Trophoblast cell (in vitro differentiated cells and primary cell): ENCODE measurements at regions not wholly inside any gene's neighbourhood (a gene's known extent, or its start where the extent isn't known, plus 50 kb on each side); places are given as distances from the start of the nearest gene placed in this dataset.

Source experiments
- DNase-seq, 2 donors: peaks; one replicate each; pipeline ENCODE4 v3.0.0-alpha.2; 2016
- H2AFZ ChIP-seq: 2 replicates; pipeline ENCODE4 v1.6.1; 2013; ENCODE audit warnings: low read length, moderate library complexity, mild to moderate bottlenecking; ENCODE audit not compliant: insufficient read depth, poor library complexity
- H2AK5ac ChIP-seq: 2 replicates; pipeline ENCODE4 v1.6.1; 2013; ENCODE audit warnings: mild to moderate bottlenecking, low read length
- H2BK120ac ChIP-seq: 2 replicates; pipeline ENCODE4 v1.6.1; 2013; ENCODE audit warnings: low read length, mild to moderate bottlenecking, moderate library complexity; ENCODE audit not compliant: insufficient read depth, poor library complexity
- H2BK12ac ChIP-seq: 2 replicates; pipeline ENCODE4 v1.6.1; 2013; ENCODE audit warnings: mild to moderate bottlenecking, low read length, moderate library complexity
- H2BK5ac ChIP-seq: 2 replicates; pipeline ENCODE4 v1.6.1; 2013; ENCODE audit warnings: low read length, low read depth, moderate library complexity, mild to moderate bottlenecking; ENCODE audit not compliant: poor library complexity
- H3K14ac ChIP-seq: 2 replicates; pipeline ENCODE4 v1.6.1; 2013; ENCODE audit warnings: mild to moderate bottlenecking, low read length
- H3K18ac ChIP-seq: 2 replicates; pipeline ENCODE4 v1.6.1; 2013; ENCODE audit warnings: mild to moderate bottlenecking, low read length
- H3K23ac ChIP-seq: 2 replicates; pipeline ENCODE4 v1.6.1; 2013; ENCODE audit warnings: low read length
- H3K27ac ChIP-seq: 2 replicates; pipeline ENCODE4 v1.5.1; 2013; ENCODE audit warnings: low read depth, mild to moderate bottlenecking, inconsistent platforms, low read length, moderate library complexity
- H3K27me3 ChIP-seq: 2 replicates; pipeline ENCODE4 v1.6.1; 2013; ENCODE audit warnings: inconsistent platforms, mild to moderate bottlenecking, low read length, moderate library complexity; ENCODE audit not compliant: insufficient read depth
- H3K36me3 ChIP-seq, 2 experiments: 1 replicate in 1 of 2; 2 replicates in 1 of 2; pipeline ENCODE4 v1.6.1; 2013; ENCODE audit warnings: low read length in 2 of 2, mild to moderate bottlenecking in 2 of 2, moderate library complexity in 1 of 2; ENCODE audit not compliant: insufficient read depth in 2 of 2, control insufficient read depth in 1 of 2
- H3K4ac ChIP-seq: 2 replicates; pipeline ENCODE4 v1.6.1; 2013; ENCODE audit warnings: low read depth, mild to moderate bottlenecking, low read length, moderate library complexity
- H3K4me1 ChIP-seq, 2 experiments: 1 replicate in 1 of 2; 2 replicates in 1 of 2; pipeline ENCODE4 v1.6.1; 2013; ENCODE audit warnings: low read length in 2 of 2, mild to moderate bottlenecking in 2 of 2, moderate library complexity in 1 of 2; ENCODE audit not compliant: insufficient read depth in 2 of 2, control insufficient read depth in 1 of 2
- H3K4me2 ChIP-seq: 2 replicates; pipeline ENCODE4 v1.6.1; 2013; ENCODE audit warnings: inconsistent platforms, mild to moderate bottlenecking, low read length, moderate library complexity
- H3K4me3 ChIP-seq: 2 replicates; pipeline ENCODE4 v1.5.1; 2013; ENCODE audit warnings: mild to moderate bottlenecking, low read depth, low read length, inconsistent platforms
- H3K79me1 ChIP-seq: one replicate; pipeline ENCODE4 v1.6.1; 2013; ENCODE audit warnings: low read length
- H3K79me2 ChIP-seq: 2 replicates; pipeline ENCODE4 v1.6.1; 2013; ENCODE audit warnings: low read length, mild to moderate bottlenecking; ENCODE audit not compliant: control insufficient read depth, insufficient read depth, poor library complexity
- H3K9ac ChIP-seq: 2 replicates; pipeline ENCODE4 v1.6.1; 2013; ENCODE audit warnings: mild to moderate bottlenecking, low read length
- H3K9me3 ChIP-seq: 2 replicates; pipeline ENCODE4 v1.6.1; 2013; ENCODE audit warnings: low read depth, mild to moderate bottlenecking, control low read depth, inconsistent platforms, low read length; ENCODE audit not compliant: insufficient read depth
- H4K12ac ChIP-seq: 2 replicates; pipeline ENCODE4 v1.6.1; 2013; ENCODE audit warnings: low read depth, mild to moderate bottlenecking, low read length, moderate library complexity
- H4K8ac ChIP-seq: 2 replicates; pipeline ENCODE4 v1.6.1; 2013; ENCODE audit warnings: low read depth, mild to moderate bottlenecking, low read length, moderate library complexity
- H4K91ac ChIP-seq: one replicate; pipeline ENCODE4 v1.6.1; 2013; ENCODE audit warnings: low read depth, mild to moderate bottlenecking, low read length, moderate library complexity
- WGBS: extraction: QIAGEN DNeasy Blood & Tissue Kit; methylation state at CpG from one replicate; pipeline ENCODE4 v1.1.7; 2013; ENCODE audit warnings: missing lambda C conversion rate; ENCODE audit not compliant: insufficient read length, insufficient coverage; ENCODE audit errors: extremely low coverage; 5-methylcytosine and 5-hydroxymethylcytosine counted together

DNA sequence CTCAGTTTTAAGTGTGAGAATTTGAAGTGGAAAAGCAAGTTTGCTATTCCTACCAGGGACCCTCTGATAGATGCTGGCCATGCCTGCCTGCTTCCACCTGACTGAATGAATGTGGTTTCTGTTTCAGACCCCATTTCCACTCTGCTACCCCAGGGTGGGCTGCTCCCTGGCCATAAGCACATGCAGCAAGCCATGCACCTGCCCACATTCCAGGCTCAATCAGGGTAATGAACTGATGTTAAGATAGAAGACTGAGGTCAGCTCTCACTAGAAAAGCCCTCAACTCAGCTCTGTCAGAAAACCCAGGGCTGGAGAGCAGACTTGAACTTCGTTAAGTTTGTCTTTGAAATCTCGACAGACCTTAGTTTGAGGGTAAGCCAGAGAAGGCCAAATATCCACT lies 333.9 kb downstream of the CYRIA start:
- H3K27ac ChIP-seq: no peak overlapping the region
- H3K36me3 ChIP-seq: no peaks in the 10 kb centered on the region
- H4K8ac ChIP-seq: no peak overlapping the region
- no peak overlapping the region for H3K4me2 ChIP-seq
- no peak overlapping the region for H3K9ac ChIP-seq
- no peak for DNase-seq
- no peak overlapping the region for H3K18ac ChIP-seq
- no peaks in the 10 kb centered on the region for H3K9me3 ChIP-seq
- H3K79me1 ChIP-seq: peaks cover 12% of the 10 kb centered on the region
- H3K79me2 ChIP-seq: no peaks in the 10 kb centered on the region
- no peak overlapping the region for H2AFZ ChIP-seq
- no peak overlapping the region for H2AK5ac ChIP-seq
- H3K4ac ChIP-seq: no peak overlapping the region
- H2BK5ac ChIP-seq: no peak overlapping the region
- no peaks in the 10 kb centered on the region for H3K27me3 ChIP-seq
- peaks cover 21 to 25% of the 10 kb centered on the region in 2 experiments for H3K4me1 ChIP-seq
- no peak overlapping the region for H2BK12ac ChIP-seq
- H3K14ac ChIP-seq: no peak overlapping the region
- H4K91ac ChIP-seq: no peak overlapping the region
- no peak overlapping the region for H3K4me3 ChIP-seq
- no peak overlapping the region for H3K23ac ChIP-seq
- no peak overlapping the region for H4K12ac ChIP-seq
- WGBS: no CpG with 5 or more reads among the region's 2 CpGs
- no peak overlapping the region for H2BK120ac ChIP-seq

- Histone ChIP-seq H3K4ac (no peak overlapping the region), H3K4me2 (no peak overlapping the region), H3K23ac (no peak overlapping the region), H4K8ac (no peak overlapping the region), H3K27ac (no peak overlapping the region), H3K36me3 (no peaks in the 10 kb centered on the region), H3K9me3 (no peaks in the 10 kb centered on the region), H3K4me3 (no peak overlapping the region), H2BK12ac (peak overlapping the region; percentile 29), H2BK120ac (no peak overlapping the region), H4K12ac (no peak overlapping the region), H3K79me2 (no peaks in the 10 kb centered on the region), H3K79me1 (peaks cover 12% of the 10 kb centered on the region), H3K18ac (no peak overlapping the region), H3K14ac (no peak overlapping the region), H3K27me3 (no peaks in the 10 kb centered on the region), H2AK5ac (no peak overlapping the region), H3K9ac (no peak overlapping the region), H2BK5ac (no peak overlapping the region), H3K4me1 (peaks cover 21 to 25% of the 10 kb centered on the region in 2 experiments), H2AFZ (no peak overlapping the region), H4K91ac (no peak overlapping the region)
- DNase-seq: no peak
- WGBS: no CpG with 5 or more reads among the region's 5 CpGs
Observed at GRCh38 chr2:16330982-16331381, 334.7 kb downstream of the CYRIA start.

DNA sequence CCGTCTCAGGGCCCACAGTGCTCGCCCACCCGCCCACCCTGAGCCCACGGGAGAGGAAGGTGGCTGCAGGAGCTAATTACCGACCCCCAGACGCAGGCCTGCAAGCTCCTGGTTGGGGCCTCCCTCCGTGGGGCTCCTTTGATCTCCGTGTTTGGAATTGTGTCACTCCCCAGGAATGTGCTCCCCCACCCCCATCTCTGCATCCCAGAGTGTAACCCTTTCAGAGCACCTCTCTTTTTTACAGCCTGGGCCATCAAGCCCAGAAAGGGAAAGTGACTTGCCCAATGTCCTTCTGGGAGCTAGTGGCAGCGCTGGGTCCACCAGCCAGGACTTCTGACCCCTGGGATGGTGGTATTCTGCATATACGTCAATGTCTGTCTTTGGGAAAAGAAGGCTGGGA lies 335.1 kb downstream of the CYRIA start:
- Histone ChIP-seq H3K27ac (no peak overlapping the region), H2AFZ (no peak overlapping the region), H2BK120ac (no peak overlapping the region), H3K14ac (no peak overlapping the region), H4K12ac (no peak overlapping the region), H3K9me3 (no peaks in the 10 kb centered on the region), H4K91ac (no peak overlapping the region), H3K4me3 (no peak overlapping the region), H3K4me1 (peaks cover 20 to 22% of the 10 kb centered on the region in 2 experiments), H3K9ac (no peak overlapping the region), H2AK5ac (no peak overlapping the region), H3K27me3 (no peaks in the 10 kb centered on the region), H3K18ac (no peak overlapping the region), H4K8ac (no peak overlapping the region), H2BK5ac (no peak overlapping the region), H3K23ac (no peak overlapping the region), H3K79me2 (no peaks in the 10 kb centered on the region), H3K4ac (no peak overlapping the region), H3K36me3 (no peaks in the 10 kb centered on the region), H3K79me1 (peaks cover 12% of the 10 kb centered on the region), H3K4me2 (no peak overlapping the region), H2BK12ac (peak overlapping the region; percentile 29)
- no CpG with 5 or more reads among the region's 10 CpGs for whole genome bisulfite sequencing
- DNase-seq: no peak

GRCh38 chr2:16330012-16330411 lies 335.6 kb downstream of the CYRIA start:
- H2AFZ ChIP-seq: no peak overlapping the region
- no peaks in the 10 kb centered on the region for H3K9me3 ChIP-seq
- H3K4me2 ChIP-seq: peak overlapping the region; percentile 15
- H3K23ac ChIP-seq: no peak overlapping the region
- H4K8ac ChIP-seq: no peak overlapping the region
- no peak overlapping the region for H3K9ac ChIP-seq
- no peaks in the 10 kb centered on the region for H3K27me3 ChIP-seq
- no peak overlapping the region for H2AK5ac ChIP-seq
- no peak overlapping the region for H3K14ac ChIP-seq
- H2BK12ac ChIP-seq: peak overlapping the region; percentile 21
- peak overlapping the region; percentile 76 for H3K18ac ChIP-seq
- H3K36me3 ChIP-seq: no peaks in the 10 kb centered on the region
- no CpG with 5 or more reads among the region's 8 CpGs for WGBS
- H3K27ac ChIP-seq: peak overlapping the region; percentile 46
- no peak overlapping the region for H3K4me3 ChIP-seq
- no peaks in the 10 kb centered on the region for H3K79me2 ChIP-seq
- H4K91ac ChIP-seq: peak overlapping the region; percentile 26
- no peak for DNase-seq
- peaks cover 23 to 25% of the 10 kb centered on the region in 2 experiments for H3K4me1 ChIP-seq
- H3K4ac ChIP-seq: no peak overlapping the region
- H4K12ac ChIP-seq: no peak overlapping the region
- peaks cover 12% of the 10 kb centered on the region for H3K79me1 ChIP-seq
- H2BK120ac ChIP-seq: no peak overlapping the region
- peak overlapping the region; percentile 54 for H2BK5ac ChIP-seq
